OCI-M1 (cell line): ENCODE measurements at regions not wholly inside any gene's neighbourhood (a gene's known extent, or its start where the extent isn't known, plus 50 kb on each side); places are given as distances from the start of the nearest gene placed in this dataset.
"Not testable (repeated sequence)": the region's sequence is repeated elsewhere in the genome, so short reads cannot be mapped to it uniquely, and the experiment has no call there.

Experiments
- DNase-seq: peaks from one replicate; lab custom pipeline; 2025; lab: John Stamatoyannopoulos, UW

GRCh38 chr5:27963050-27963783 is 924.8 kb upstream of the CDH9 start:
- no peak for DNase-seq

GRCh38 chr5:27962198-27962597 is 923.8 kb upstream of the CDH9 start:
- peak; percentile 80 for DNase-seq

GRCh38 chr5:27947088-27947487 is 908.7 kb upstream of the CDH9 start:
- peak; percentile 9 for DNase-seq

- no peak for DNase-seq
Observed at GRCh38 chr5:27944471-27944870, 906.1 kb upstream of the CDH9 start.

- DNase-seq, result peak; percentile 13
Observed at GRCh38 chr5:27938989-27939388, 900.6 kb upstream of the CDH9 start.

GRCh38 chr5:27928060-27928459 is 889.7 kb upstream of the CDH9 start:
- no peak for DNase-seq

- DNase-seq, result no peak
Observed at GRCh38 chr5:27911216-27911615, 872.8 kb upstream of the CDH9 start.

GRCh38 chr5:27908341-27908740 is 870.0 kb upstream of the CDH9 start:
- DNase-seq, result no peak

- DNase-seq, result no peak
Observed at GRCh38 chr5:27906931-27907601, 868.7 kb upstream of the CDH9 start.

- no peak for DNase-seq
Observed at GRCh38 chr5:27906481-27906880, 868.1 kb upstream of the CDH9 start.

- no peak for DNase-seq
Observed at GRCh38 chr5:27900761-27901160, 862.4 kb upstream of the CDH9 start.

GRCh38 chr5:27876071-27876470 is 837.7 kb upstream of the CDH9 start:
- no peak for DNase-seq

- no peak for DNase-seq
Observed at GRCh38 chr5:27875148-27875547, 836.8 kb upstream of the CDH9 start.

- DNase-seq, result no peak
Observed at GRCh38 chr5:27868292-27868691, 829.9 kb upstream of the CDH9 start.

GRCh38 chr5:27855491-27855890 is 817.1 kb upstream of the CDH9 start:
- DNase-seq, result no peak

- DNase-seq, result peak; percentile 73
Observed at GRCh38 chr5:27854243-27854852, 816.0 kb upstream of the CDH9 start.

- peak; percentile 6 for DNase-seq
Observed at GRCh38 chr5:27845248-27845647, 806.9 kb upstream of the CDH9 start.

- DNase-seq, result not testable (repeated sequence)
Observed at GRCh38 chr5:27836704-27837103, 798.3 kb upstream of the CDH9 start.

- DNase-seq, result no peak
Observed at GRCh38 chr5:27832886-27833285, 794.5 kb upstream of the CDH9 start.

GRCh38 chr5:27830546-27830945 is 792.2 kb upstream of the CDH9 start:
- no peak for DNase-seq

GRCh38 chr5:27821681-27822080 is 783.3 kb upstream of the CDH9 start:
- peak; percentile 21 for DNase-seq

- DNase-seq, result no peak
Observed at GRCh38 chr5:27818888-27819287, 780.5 kb upstream of the CDH9 start.

- no peak for DNase-seq
Observed at GRCh38 chr5:27814983-27815382, 776.6 kb upstream of the CDH9 start.
